Keratinocyte (primary cell): ENCODE measurements at regions not wholly inside any gene's neighbourhood (a gene's known extent, or its start where the extent isn't known, plus 50 kb on each side); places are given as distances from the start of the nearest gene placed in this dataset.
A peak's percentile ranks its signal among the peaks of the same experiment; 100 is the strongest.

Experiments used
- DNase-seq: peaks from one replicate; pipeline ENCODE4 v3.0.0-alpha.2; 2011; ENCODE audit warnings: low read depth, missing footprints, low spot score
- FAIRE-seq: peaks from 2 replicates; lab custom pipeline; 2011; peaks lifted over from hg19 to GRCh38; lab: Jason Lieb, UNC
- H2AFZ ChIP-seq: 2 replicates; pipeline ENCODE4 v1.6.0; 2012; ENCODE audit warnings: low read length, control low read depth, inconsistent platforms; ENCODE audit not compliant: control insufficient read depth
- H3K27ac ChIP-seq: 2 replicates; pipeline ENCODE4 v1.5.1; 2011; ENCODE audit warnings: low read length; ENCODE audit not compliant: control insufficient read depth, insufficient read depth
- H3K27me3 ChIP-seq: 3 replicates; pipeline ENCODE4 v1.6.0; 2011; ENCODE audit warnings: low read length; ENCODE audit not compliant: control insufficient read depth, insufficient read depth; ENCODE audit errors: extremely low read depth
- H3K36me3 ChIP-seq, 2 experiments: 2 replicates in 1 of 2; 3 replicates in 1 of 2; pipeline ENCODE4 v1.5.1; 2011; ENCODE audit warnings: low read length in 2 of 2, mild to moderate bottlenecking in 1 of 2; ENCODE audit not compliant: control insufficient read depth in 2 of 2, insufficient read depth in 2 of 2; ENCODE audit errors: extremely low read depth in 1 of 2
- H3K4me1 ChIP-seq: 3 replicates; pipeline ENCODE4 v1.5.1; 2011; ENCODE audit warnings: low read length; ENCODE audit not compliant: control insufficient read depth, insufficient read depth; ENCODE audit errors: extremely low read depth
- H3K4me2 ChIP-seq: 3 replicates; pipeline ENCODE4 v1.6.0; 2011; ENCODE audit warnings: low read depth, low read length; ENCODE audit not compliant: control insufficient read depth, insufficient read depth; ENCODE audit errors: extremely low read depth
- H3K4me3 ChIP-seq, 3 experiments: fragments of 200-600 bp in 1 of 3; sonication (generic) in 1 of 3; 2 replicates in 2 of 3; 3 replicates in 1 of 3; pipeline ENCODE4 v1.5.1; 2011 to 2016; ENCODE audit warnings: low read length in 3 of 3, mild to moderate bottlenecking in 3 of 3, control low read depth in 2 of 3, inconsistent platforms in 1 of 3, low read depth in 1 of 3, mixed read lengths in 1 of 3, mixed run types in 1 of 3, moderate library complexity in 1 of 3; ENCODE audit not compliant: control insufficient read depth in 2 of 3, insufficient read depth in 2 of 3; ENCODE audit errors: extremely low read depth in 1 of 3
- H3K79me2 ChIP-seq: 2 replicates; pipeline ENCODE4 v1.6.0; 2012; ENCODE audit warnings: low read length; ENCODE audit not compliant: control insufficient read depth, insufficient read depth
- H3K9ac ChIP-seq: 3 replicates; pipeline ENCODE4 v1.6.0; 2011; ENCODE audit warnings: low read length; ENCODE audit not compliant: control insufficient read depth, insufficient read depth; ENCODE audit errors: extremely low read depth
- H3K9me1 ChIP-seq: 3 replicates; pipeline ENCODE4 v1.6.0; 2011; ENCODE audit warnings: low read length; ENCODE audit not compliant: control insufficient read depth, insufficient read depth; ENCODE audit errors: extremely low read depth
- H3K9me3 ChIP-seq: 2 replicates; pipeline ENCODE4 v1.5.1; 2012; ENCODE audit warnings: low read depth, low read length; ENCODE audit not compliant: control insufficient read depth
- H4K20me1 ChIP-seq: 3 replicates; pipeline ENCODE4 v1.6.0; 2011; ENCODE audit warnings: low read length; ENCODE audit not compliant: control insufficient read depth, insufficient read depth; ENCODE audit errors: extremely low read depth
- EZH2 ChIP-seq: IDR thresholded peaks from one replicate; pipeline ENCODE4 v1.6.1; 2012; ENCODE audit warnings: inconsistent platforms, mild to moderate bottlenecking, low read length, moderate library complexity
- dilution Hi-C: fragments of 300-500 bp; cut with MboI; formaldehyde crosslinking; loops from one replicate; pipeline ENCODE4 v1.7.0; 2020; ENCODE audit warnings: low sequenced_read_pairs; ENCODE audit not compliant: extremely low pct_ligation_motif_present
- TF ChIP-seq, protein P1 (sequence below), 3 experiments: IDR thresholded peaks in 1 of 3; conservative IDR thresholded peaks in 1 of 3; optimal IDR thresholded peaks in 1 of 3; 2 replicates in 2 of 3; 3 replicates in 1 of 3; pipeline versions ENCODE3 to v1.5.1; 2011; ENCODE audit warnings: low read length in 3 of 3, mild to moderate bottlenecking in 3 of 3, moderate library complexity in 2 of 3, control low read depth in 1 of 3, inconsistent platforms in 1 of 3; ENCODE audit not compliant: insufficient read depth in 2 of 3; ENCODE audit errors: extremely low read depth in 1 of 3

- dilution Hi-C loops = no loop called here
- H3K4me2 ChIP-seq = peak overlapping the region; percentile 12
- FAIRE-seq = peak; percentile 97
These were observed 319.1 kb downstream of the GPAT3 start for GRCh38 chr4:83855044-83855443.

GRCh38 chr4:83852085-83852451, 316.2 kb downstream of the GPAT3 start:
- no peak overlapping the region for H2AFZ ChIP-seq
- H3K4me1 ChIP-seq = peaks cover 34% of the 10 kb centered on the region
- no peaks in the 10 kb centered on the region for H4K20me1 ChIP-seq
- H3K36me3 ChIP-seq = no peaks in the 10 kb centered on the region
- H3K9me3 ChIP-seq = no peaks in the 10 kb centered on the region
- no peak for DNase-seq
- TF ChIP-seq, protein P1, sequence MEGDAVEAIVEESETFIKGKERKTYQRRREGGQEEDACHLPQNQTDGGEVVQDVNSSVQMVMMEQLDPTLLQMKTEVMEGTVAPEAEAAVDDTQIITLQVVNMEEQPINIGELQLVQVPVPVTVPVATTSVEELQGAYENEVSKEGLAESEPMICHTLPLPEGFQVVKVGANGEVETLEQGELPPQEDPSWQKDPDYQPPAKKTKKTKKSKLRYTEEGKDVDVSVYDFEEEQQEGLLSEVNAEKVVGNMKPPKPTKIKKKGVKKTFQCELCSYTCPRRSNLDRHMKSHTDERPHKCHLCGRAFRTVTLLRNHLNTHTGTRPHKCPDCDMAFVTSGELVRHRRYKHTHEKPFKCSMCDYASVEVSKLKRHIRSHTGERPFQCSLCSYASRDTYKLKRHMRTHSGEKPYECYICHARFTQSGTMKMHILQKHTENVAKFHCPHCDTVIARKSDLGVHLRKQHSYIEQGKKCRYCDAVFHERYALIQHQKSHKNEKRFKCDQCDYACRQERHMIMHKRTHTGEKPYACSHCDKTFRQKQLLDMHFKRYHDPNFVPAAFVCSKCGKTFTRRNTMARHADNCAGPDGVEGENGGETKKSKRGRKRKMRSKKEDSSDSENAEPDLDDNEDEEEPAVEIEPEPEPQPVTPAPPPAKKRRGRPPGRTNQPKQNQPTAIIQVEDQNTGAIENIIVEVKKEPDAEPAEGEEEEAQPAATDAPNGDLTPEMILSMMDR (optimal IDR thresholded peaks at IDR 0.05 in 1 of 3, IDR thresholded peaks at IDR 0.05 in 1 of 3, conservative IDR thresholded peaks at IDR 0.05 in 1 of 3; ENCODE audit: extremely low read depth in 1 of 3, insufficient read depth in 2 of 3, low read length in 3 of 3) = no peak
- no peak for TF ChIP-seq EZH2
- no peaks in the 10 kb centered on the region for H3K79me2 ChIP-seq
- H3K9me1 ChIP-seq = no peaks in the 10 kb centered on the region
- H3K27me3 ChIP-seq = no peaks in the 10 kb centered on the region
- peak overlapping the region; percentile 66 for H3K4me2 ChIP-seq
- peak overlapping the region; percentile 50 for H3K9ac ChIP-seq
- FAIRE-seq = peak; percentile 81
- dilution Hi-C loops = no loop called here
- H3K4me3 ChIP-seq = no peak overlapping the region
- peak overlapping the region; percentile 80 for H3K27ac ChIP-seq

More at GRCh38 chr4:83855044-83855443, 319.1 kb downstream of the GPAT3 start:
- no peaks in the 10 kb centered on the region for H3K9me1 ChIP-seq
- peak overlapping the region; percentile 66 for H3K27ac ChIP-seq
- H3K4me3 ChIP-seq = no peak overlapping the region
- no peaks in the 10 kb centered on the region for H3K36me3 ChIP-seq
- H3K9ac ChIP-seq = no peak overlapping the region
- peak; percentile 26 for DNase-seq
- H4K20me1 ChIP-seq = no peaks in the 10 kb centered on the region
- no peaks in the 10 kb centered on the region for H3K9me3 ChIP-seq
- H3K79me2 ChIP-seq = no peaks in the 10 kb centered on the region
- no peaks in the 10 kb centered on the region for H3K27me3 ChIP-seq
- TF ChIP-seq, protein P1 (optimal IDR thresholded peaks at IDR 0.05 in 1 of 3, IDR thresholded peaks at IDR 0.05 in 1 of 3, conservative IDR thresholded peaks at IDR 0.05 in 1 of 3; ENCODE audit: extremely low read depth in 1 of 3, insufficient read depth in 2 of 3, low read length in 3 of 3) = no peak
- no peak for TF ChIP-seq EZH2
- peak overlapping the region; percentile 80 for H2AFZ ChIP-seq
- H3K4me1 ChIP-seq = peaks cover 34% of the 10 kb centered on the region
